Stimulated activated CD8-positive, alpha-beta memory T cell treated with anti-CD3 and anti-CD28 coated beads, Interleukin-7, amount 100 ng/mL, for 48 hours (primary cell): ENCODE measurements at regions not wholly inside any gene's neighbourhood (a gene's known extent, or its start where the extent isn't known, plus 50 kb on each side); places are given as distances from the start of the nearest gene placed in this dataset.

Experiments
- DNase-seq, 2 donors: peaks; one replicate each; pipeline ENCODE4 v3.0.0-alpha.2; 2020; ENCODE audit warnings: low read depth in 1 of 2; ENCODE audit errors: extremely low read depth in 1 of 2

GRCh38 chr2:147560810-147561535, 283.9 kb upstream of the ACVR2A start:
- no peak for DNase-seq

DNA sequence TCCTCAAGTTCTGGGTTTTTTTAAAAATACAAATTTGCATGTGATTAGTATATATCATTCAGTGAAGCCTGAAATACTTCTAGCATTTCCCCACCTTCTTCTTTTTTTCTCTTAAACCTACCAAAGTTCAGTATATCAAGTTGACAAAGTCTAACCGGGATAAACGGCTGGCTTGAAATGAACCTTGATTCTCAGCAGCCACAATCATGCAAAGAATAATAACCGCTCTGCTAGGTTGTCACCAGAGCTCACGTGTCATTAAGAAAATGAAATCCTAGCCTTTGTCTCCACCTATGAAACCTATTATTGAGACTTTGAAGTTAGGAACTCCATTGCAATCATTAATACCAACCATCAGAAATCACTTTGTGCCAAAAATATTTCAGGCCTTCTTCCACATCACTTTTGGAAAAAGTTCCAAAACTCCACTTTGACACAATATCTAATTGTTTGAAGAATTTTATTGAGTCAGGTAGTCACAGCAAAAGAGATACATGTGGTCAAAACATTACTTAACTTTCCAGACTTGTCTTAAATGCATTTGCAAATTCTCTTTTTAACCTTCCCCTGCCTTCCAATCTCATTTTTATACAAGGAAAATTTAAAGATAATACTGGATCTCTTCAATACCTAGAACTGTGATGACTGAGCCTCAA, 285.6 kb upstream of the ACVR2A start:
- no peak for DNase-seq

DNA sequence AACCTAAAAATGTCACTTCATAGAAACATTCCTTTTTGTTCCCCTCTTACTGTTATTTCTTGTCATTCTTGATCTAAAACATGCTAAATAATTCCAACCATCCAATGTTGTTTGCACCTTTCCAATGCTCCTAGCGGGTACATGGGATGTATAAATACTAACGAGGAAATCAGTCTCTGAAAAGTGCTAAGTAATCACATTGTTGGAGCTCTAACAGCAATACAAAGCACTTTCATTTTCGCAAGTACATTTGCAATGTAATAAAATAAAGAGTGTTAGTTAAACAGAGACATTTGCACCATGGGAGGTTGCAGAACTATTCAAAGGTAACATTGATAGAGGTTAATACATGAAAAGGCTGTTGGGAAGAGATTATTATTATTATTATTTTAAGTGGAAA, 286.2 kb upstream of the ACVR2A start:
- no peak for DNase-seq

- DNase-seq: no peak
Observed at GRCh38 chr2:147554521-147555107, 290.2 kb upstream of the ACVR2A start.

DNA sequence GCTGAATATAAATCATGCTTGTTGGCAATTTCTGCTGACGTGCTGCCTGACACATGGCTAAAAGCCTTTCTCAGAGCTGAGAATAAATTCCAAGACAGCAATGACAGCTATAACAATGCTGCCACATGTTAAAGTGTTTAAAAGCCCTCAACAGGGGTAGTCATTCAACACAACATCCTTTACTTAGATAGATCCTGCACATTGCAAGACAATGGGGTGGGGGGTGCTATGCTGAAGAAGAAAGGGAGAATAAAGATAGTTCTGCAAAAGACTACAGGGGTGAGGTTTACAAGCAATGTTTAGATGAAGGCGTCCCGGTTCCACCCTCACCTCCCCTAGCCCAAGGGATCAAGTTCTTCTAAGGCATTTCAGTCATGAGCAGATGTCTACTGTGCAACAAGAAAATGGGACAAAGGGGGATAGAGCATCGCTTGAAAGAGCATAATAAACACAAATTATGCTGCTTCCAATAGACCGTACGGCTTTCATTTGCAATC, 291.0 kb upstream of the ACVR2A start:
- no peak for DNase-seq

DNA sequence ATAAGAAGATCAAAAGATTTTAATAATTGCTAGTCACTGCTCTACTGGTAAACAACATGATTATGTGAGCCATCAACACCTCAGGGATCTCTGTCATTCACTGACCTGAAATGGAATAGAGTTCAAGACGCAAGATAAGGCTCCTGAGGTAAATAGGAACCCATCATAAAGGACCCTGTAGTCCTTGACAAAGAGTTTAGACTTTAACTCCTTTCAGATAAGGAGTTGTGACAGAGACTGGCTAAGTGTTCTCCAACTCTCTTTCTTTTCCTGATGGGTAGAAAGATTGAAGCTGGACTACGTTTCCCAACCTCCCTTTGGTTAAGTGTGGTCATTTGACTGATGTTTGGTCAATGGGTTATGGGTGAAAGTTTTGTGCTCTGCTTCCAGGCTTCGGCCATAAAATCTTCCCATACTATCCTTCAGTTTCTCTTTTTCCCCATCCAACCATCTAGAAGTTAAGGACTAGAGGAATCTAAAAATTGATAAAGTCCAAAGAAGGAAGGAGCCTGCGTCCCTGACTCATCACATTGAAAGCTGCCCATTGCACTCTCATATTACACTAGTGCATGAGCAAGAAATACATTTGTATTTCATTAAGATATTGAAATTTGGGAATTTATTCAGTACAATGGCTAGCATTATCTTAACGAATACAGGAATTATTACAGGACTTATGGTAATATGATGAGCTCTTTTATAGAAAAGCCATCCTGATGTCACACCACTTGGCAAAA, 293.7 kb upstream of the ACVR2A start:
- no peak for DNase-seq

DNA sequence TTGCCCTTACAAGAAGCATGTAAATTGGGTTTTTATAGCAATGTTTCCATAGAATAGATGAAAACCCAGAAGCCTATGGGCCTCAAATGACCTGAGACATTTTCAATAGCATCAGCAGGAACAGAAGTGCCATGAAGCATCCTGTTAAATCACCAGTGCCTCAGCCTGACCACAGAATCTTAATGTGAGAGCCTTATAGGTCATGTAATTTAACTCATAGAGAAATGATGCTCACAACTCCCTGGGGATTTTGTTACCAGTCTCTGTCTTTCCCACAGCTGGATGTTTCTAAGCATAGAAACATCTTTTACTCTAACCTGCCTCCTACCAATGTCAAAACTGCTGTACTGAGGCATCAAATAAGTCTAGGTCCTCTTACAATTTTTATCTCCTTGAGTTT, 295.8 kb upstream of the ACVR2A start:
- no peak for DNase-seq

DNA sequence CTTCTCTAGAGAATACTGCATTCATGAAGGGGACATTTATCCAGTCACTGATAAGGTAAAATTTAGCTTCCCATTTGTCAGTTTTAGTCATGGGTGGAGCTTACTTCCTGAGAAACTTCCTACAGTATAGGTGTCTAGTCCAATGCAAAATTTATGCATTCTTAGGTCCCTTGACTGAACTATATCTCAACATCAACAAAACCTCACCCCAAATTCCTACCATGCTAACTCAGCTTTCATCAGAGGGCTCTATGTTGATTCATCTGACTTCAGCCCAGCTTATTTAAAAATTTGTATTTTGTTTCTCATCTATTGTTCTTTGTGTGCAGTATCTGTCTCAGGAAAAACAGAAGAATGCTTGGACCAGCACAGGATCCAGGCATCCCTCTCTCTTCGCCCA, 296.4 kb upstream of the ACVR2A start:
- no peak for DNase-seq

- DNase-seq: no peak
Observed at GRCh38 chr2:147547440-147547839, 297.4 kb upstream of the ACVR2A start.

GRCh38 chr2:147546109-147546508, 298.7 kb upstream of the ACVR2A start:
- no peak for DNase-seq

- no peak for DNase-seq
Observed at GRCh38 chr2:147543056-147543455, 301.8 kb upstream of the ACVR2A start.

DNA sequence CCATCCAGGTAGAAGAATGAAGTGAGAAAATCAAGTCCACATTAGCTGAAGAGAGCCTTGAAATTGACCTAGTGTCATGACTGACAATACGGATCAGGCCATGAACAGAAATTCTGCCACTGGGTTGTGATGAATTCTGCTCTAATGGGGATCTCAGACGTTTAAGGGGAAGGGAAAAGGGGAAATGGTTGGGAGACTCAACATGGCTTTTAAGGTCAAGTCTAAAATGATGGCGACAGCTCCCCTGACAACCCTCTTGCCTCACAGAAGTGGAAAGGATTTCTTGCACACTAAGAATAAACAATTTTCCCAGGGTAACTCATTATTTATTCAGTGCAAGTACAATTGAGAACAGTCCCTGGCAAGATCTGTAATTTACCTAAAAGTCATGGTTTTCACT, 302.5 kb upstream of the ACVR2A start:
- DNase-seq: no peak

- no peak for DNase-seq
Observed at GRCh38 chr2:147541314-147541713, 303.5 kb upstream of the ACVR2A start.

GRCh38 chr2:147538821-147539220, 306.0 kb upstream of the ACVR2A start:
- no peak for DNase-seq

DNA sequence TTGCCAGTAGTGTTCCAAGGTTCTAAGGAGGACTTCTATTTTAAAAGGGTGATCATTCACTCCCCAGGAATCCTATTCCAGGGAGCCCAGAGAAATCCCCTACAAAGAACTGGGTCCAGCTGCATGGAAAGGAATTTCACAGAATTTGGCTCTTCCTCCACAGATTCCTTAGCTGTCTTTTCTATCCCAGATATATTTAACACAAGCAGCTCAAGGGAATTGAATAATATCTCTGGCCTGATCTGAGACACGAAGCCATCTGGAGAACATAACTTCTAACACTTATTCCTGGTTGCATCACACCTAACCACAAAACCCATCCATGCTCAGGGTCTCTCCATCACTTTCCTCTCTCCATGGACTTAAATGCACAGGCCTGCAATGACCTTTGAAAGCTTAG, 306.7 kb upstream of the ACVR2A start:
- no peak for DNase-seq

- DNase-seq: no peak
Observed at GRCh38 chr2:147531269-147531668, 313.6 kb upstream of the ACVR2A start.

GRCh38 chr2:147530033-147530432, 314.8 kb upstream of the ACVR2A start:
- DNase-seq: no peak

- DNase-seq: no peak
Observed at GRCh38 chr2:147525819-147526489, 318.9 kb upstream of the ACVR2A start.

DNA sequence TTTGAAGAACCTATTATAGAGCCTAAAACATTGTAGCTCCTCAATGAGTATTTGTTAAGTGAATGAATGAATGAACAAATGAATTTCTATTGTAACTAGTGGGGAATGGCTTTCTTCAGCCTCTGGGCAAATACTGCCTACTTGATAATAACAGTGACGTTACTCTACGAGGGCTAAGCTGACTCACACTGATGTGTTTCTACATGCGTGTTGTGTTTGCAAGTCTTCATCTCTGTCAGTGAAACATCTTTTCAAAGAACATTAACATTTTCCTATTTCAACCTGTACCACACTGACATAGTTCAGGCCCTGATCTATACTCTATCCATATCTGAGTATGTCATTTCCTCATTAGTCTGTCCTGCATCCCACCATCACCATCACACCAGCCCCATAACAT, 319.9 kb upstream of the ACVR2A start:
- no peak for DNase-seq

- no peak for DNase-seq
Observed at GRCh38 chr2:147523415-147523814, 321.4 kb upstream of the ACVR2A start.

- no peak for DNase-seq
Observed at GRCh38 chr2:147521936-147522335, 322.9 kb upstream of the ACVR2A start.
